DND-41 (cell line): ENCODE measurements at regions not wholly inside any gene's neighbourhood (a gene's known extent, or its start where the extent isn't known, plus 50 kb on each side); places are given as distances from the start of the nearest gene placed in this dataset.

Source experiments
- CTCF ChIP-seq: IDR thresholded peaks from 2 replicates; pipeline ENCODE4 v1.5.1; 2012; ENCODE audit warnings: borderline replicate concordance, low read length, moderate library complexity, mild to moderate bottlenecking; ENCODE audit not compliant: poor library complexity, severe bottlenecking; ENCODE audit errors: extremely low read depth
- EZH2 ChIP-seq: IDR thresholded peaks from 3 replicates; pipeline ENCODE4 v1.6.1; 2012; ENCODE audit warnings: borderline replicate concordance, low read depth, mild to moderate bottlenecking, moderate library complexity, low read length, inconsistent platforms; ENCODE audit not compliant: severe bottlenecking

- TF ChIP-seq CTCF (no peak), EZH2 (no peak)
These were observed 154.4 kb downstream of the SETD4 start for GRCh38 chr21:35905963-35906345.
